ENCODE measurements at regions not wholly inside any gene's neighbourhood (a gene's known extent, or its start where the extent isn't known, plus 50 kb on each side); places are given as distances from the start of the nearest gene placed in this dataset.
"Not testable (repeated sequence)": the region's sequence is repeated elsewhere in the genome, so short reads cannot be mapped to it uniquely, and the experiment has no call there.

DNA sequence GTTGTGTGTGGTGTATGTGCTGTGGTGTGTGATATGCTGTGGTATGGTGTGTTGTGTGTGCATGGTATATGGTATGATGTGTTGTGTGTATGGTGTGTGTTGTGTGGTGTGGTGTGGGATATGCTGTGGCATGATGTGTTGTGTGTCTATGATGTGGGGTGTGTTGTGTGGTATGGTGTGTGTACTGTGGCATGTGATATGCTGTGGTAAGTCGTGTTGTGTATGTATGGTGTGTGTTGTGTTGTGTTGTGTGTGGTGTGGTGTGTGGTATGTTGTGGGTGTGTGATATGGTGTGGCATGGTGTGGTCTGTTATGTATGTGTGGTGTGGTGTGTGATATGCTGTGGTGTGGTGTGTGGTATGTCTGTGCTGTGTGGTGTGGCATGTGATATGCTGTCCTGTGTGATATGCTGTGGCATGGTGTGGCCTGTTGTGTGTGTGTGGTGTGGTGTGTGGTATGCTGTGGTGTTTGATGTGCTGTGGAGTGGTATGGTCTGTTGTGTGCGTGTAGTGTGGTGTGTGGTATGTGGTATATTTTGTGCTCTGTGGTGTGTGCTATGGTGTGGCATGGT lies 318.0 kb downstream of the PTPRU start:
- DNase-seq = no peak
- Mint-ChIP-seq H3K36me3 (ENCODE audit: insufficient read depth) (no peaks in the 10 kb centered on the region), H3K27ac (no peak overlapping the region), H3K27me3 (peaks cover 12 to 43% of the 10 kb centered on the region in 2 donors), H3K4me1 (ENCODE audit: low read depth in 2 of 2) (no peaks in the 10 kb centered on the region), H3K9me3 (no peaks in the 10 kb centered on the region), H3K4me3 (no peak overlapping the region)
- no peak for ATAC-seq (replicated peaks)

DNA sequence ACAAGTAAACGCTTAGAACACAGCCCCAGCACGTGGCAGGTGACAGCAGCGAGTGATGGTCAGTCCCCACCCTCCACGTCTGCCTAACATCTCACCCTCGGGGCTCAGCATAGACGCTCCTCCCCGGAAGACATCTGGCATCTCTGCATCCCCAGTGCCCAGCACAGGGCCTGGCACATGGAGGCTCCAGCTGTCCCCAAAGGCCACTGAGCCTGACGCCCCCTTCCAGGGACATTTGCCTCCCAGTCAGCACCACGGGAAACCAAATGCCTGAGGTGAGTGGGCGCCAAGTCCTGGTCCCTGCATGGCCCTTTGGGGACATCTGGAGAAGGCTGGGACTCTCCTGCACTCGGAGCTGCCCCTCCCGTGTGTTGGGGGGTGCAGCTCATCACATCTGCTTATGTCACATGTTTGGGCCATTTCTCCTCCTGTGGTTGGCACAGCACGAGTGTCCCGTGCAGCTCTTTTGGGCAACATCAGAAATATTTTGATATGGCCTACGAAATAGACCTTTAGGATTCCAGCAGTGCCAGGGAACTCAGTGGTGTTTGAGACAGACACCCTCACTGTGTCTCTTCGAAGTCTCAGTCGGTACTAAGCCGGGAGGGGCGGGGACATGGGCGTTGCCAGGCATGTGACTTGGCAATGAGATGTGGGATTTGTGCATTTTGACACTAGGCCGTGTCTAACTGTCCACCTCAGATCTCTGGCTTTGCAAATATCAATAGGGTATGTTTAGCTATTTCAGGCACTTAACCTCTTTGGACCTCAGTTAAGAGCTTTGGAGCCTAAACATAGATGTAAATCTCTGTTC lies 315.0 kb downstream of the PTPRU start:
- ATAC-seq (replicated peaks) (no peak), DNase-seq (no peak)
- Mint-ChIP-seq H3K4me1 (ENCODE audit: low read depth in 2 of 2) (no peaks in the 10 kb centered on the region), H3K36me3 (ENCODE audit: insufficient read depth) (no peaks in the 10 kb centered on the region), H3K9me3 (no peaks in the 10 kb centered on the region), H3K27ac (no peak overlapping the region), H3K4me3 (no peak overlapping the region), H3K27me3 (peaks cover 11 to 25% of the 10 kb centered on the region in 2 donors)

DNA sequence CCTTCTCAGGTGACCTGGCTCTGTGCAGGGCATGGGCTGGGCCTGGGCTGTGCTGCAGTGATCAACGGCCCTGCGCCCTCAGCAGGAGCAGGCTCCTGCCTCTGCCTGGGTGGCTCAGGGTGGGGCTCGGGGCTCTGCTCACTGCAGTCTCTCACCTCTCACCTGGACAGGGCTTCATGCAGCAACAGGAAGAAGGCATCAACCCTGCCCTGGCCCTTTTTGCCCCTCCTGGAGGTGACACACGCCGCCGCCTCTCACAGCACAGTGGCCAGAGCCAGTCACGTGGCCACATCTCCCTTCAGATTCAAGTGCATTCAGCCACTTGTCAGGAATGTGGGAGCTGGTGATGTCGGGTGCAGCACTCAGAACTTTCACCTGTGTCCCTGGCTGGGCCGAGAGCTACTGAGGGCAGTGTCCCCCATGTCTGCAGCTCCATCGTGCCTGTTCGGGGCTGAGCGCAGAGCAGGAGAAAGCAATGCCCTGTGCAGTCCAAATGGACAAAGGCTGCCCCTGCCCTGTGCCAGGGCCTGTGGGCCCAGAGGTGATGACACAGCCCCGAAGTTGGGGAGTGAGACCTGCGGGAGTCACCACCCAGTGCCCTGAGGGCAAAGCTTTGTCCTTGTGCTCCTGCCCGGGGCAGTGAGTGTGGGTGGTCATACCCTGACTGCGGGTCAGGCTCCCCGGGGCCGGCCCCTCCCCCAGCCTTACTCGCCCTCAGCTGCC lies 314.0 kb downstream of the PTPRU start:
- Mint-ChIP-seq H3K4me3 (no peak overlapping the region), H3K36me3 (ENCODE audit: insufficient read depth) (no peaks in the 10 kb centered on the region), H3K4me1 (ENCODE audit: low read depth in 2 of 2) (no peaks in the 10 kb centered on the region), H3K9me3 (no peaks in the 10 kb centered on the region), H3K27me3 (peaks cover 11 to 20% of the 10 kb centered on the region in 2 donors), H3K27ac (no peak overlapping the region)
- DNase-seq (no peak), ATAC-seq (replicated peaks) (no peak)

DNA sequence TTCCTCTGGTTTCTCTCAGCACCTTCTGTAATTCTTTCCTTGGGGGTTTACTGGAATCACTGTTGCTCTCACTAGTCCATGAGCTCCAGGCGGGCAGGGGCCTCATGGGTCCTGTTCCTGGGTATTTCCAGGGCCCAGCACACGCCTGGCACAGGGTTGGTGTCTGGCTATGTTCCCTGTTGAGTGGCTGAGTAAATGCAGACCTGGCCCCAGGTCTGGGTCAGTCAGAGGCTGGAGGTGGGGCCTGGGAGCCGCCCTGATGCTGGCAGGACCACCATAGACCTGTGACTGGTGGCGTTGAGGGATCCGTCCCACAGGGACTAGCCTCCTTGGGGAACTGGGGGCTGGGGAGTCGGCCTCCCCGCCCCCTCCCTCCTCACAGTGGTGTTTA lies 313.4 kb downstream of the PTPRU start:
- not testable (repeated sequence) for H3K4me1 Mint-ChIP-seq (ENCODE audit: low read depth in 2 of 2); ATAC-seq (replicated peaks); H3K27ac Mint-ChIP-seq; H3K4me3 Mint-ChIP-seq; H3K36me3 Mint-ChIP-seq (ENCODE audit: insufficient read depth); H3K9me3 Mint-ChIP-seq; DNase-seq
- H3K27me3 Mint-ChIP-seq = peaks cover 11 to 22% of the 10 kb centered on the region in 2 donors

DNA sequence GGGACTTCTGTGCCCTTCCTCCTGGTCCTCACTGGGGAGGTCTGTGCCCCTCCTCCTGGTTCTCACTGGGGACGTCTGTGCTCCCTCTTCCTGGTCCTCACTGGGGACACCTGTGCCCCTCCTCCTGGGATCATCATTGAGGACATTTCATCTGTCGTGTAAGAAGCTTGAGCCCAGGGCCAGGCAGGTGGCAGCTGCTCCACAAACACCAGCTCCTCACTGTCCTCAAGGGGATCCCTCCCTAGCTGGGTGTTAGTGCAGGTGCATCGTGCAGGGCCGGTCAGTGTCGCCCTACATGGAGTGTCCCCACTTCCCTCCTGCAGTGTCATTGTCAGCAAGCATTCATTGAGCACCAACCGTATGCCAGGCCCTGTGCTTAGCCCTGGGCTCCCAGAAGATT lies 312.7 kb downstream of the PTPRU start:
- DNase-seq = no peak
- no peaks in the 10 kb centered on the region for H3K36me3 Mint-ChIP-seq (ENCODE audit: insufficient read depth)
- no peak overlapping the region for H3K27ac Mint-ChIP-seq
- no peak for ATAC-seq (replicated peaks)
- no peak overlapping the region for H3K4me3 Mint-ChIP-seq
- H3K9me3 Mint-ChIP-seq = no peaks in the 10 kb centered on the region
- H3K27me3 Mint-ChIP-seq = peaks cover 11 to 29% of the 10 kb centered on the region in 2 donors
- no peaks in the 10 kb centered on the region for H3K4me1 Mint-ChIP-seq (ENCODE audit: low read depth in 2 of 2)

DNA sequence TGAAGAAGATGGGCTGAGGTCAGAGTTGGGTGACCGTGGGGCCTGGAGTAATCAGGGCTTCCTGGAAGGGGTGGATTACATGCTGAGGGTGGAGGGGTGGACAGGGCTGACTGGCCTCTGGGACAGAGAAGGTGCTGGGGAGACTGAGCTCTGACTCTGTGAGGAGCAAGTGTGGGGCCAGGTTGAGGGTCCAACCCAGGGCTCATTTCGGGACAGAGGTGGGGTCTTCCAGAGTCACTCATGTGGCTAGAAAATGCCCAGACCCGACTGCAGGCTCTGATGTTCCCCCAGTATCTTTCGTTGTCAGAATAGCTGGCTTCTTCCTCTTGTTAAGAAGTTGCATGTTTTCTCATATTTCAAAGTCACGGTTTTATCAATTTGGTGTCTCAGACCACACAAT lies 311.8 kb downstream of the PTPRU start:
- H3K27me3 Mint-ChIP-seq = peaks cover 11 to 38% of the 10 kb centered on the region in 2 donors
- no peaks in the 10 kb centered on the region for H3K36me3 Mint-ChIP-seq (ENCODE audit: insufficient read depth)
- H3K27ac Mint-ChIP-seq = no peak overlapping the region
- H3K4me1 Mint-ChIP-seq (ENCODE audit: low read depth in 2 of 2) = no peaks in the 10 kb centered on the region
- DNase-seq (no peak), ATAC-seq (replicated peaks) (no peak)
- H3K4me3 Mint-ChIP-seq = no peak overlapping the region
- H3K9me3 Mint-ChIP-seq = no peaks in the 10 kb centered on the region

DNA sequence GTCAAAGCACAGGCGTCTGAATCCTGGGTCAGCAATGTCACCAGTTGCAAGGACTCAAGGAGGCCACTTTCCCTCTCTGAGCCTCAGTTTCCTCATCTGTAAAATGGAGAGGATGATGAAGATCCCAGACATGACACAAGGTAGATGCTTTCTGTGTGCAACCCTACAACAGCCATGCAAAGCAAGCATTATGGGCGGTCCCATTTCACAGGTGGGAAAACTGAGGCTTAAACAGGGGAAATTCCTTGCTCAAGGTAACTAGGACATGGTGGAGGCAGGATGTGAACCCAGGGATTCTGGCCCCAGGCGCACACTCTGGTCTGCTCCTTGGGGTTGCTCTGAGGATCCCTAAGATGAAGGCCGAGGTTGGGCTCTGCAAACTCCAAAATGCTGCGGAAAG lies 311.0 kb downstream of the PTPRU start:
- no peak overlapping the region for H3K4me3 Mint-ChIP-seq
- no peak overlapping the region for H3K27ac Mint-ChIP-seq
- no peak for DNase-seq
- H3K27me3 Mint-ChIP-seq = peaks cover 11 to 45% of the 10 kb centered on the region in 2 donors
- H3K9me3 Mint-ChIP-seq = no peaks in the 10 kb centered on the region
- no peaks in the 10 kb centered on the region for H3K36me3 Mint-ChIP-seq (ENCODE audit: insufficient read depth)
- H3K4me1 Mint-ChIP-seq (ENCODE audit: low read depth in 2 of 2) = no peaks in the 10 kb centered on the region
- ATAC-seq (replicated peaks) = no peak

DNA sequence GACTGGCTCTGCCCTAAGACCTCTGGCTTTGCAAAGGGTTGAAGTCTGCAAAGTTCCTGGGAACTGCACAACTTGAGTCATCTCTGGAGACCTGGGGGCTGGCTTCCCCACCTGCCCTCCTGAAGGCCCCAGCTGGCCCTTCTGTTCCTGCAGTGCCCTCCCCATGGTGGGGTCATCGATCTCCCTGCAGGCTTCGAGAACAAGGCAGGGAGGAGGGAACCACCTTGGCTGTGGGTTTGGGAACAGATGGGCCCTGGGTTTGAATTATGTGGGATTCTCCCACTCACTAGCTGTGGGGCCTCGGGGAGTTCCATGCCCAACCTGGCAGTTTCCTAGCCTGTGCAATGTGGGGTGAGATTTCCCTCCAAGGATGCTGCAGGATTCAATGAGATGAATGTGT lies 310.2 kb downstream of the PTPRU start:
- no peak overlapping the region for H3K27ac Mint-ChIP-seq
- no peaks in the 10 kb centered on the region for H3K36me3 Mint-ChIP-seq (ENCODE audit: insufficient read depth)
- H3K4me3 Mint-ChIP-seq = no peak overlapping the region
- no peaks in the 10 kb centered on the region for H3K4me1 Mint-ChIP-seq (ENCODE audit: low read depth in 2 of 2)
- ATAC-seq (replicated peaks) (no peak), DNase-seq (no peak)
- peaks cover 11 to 50% of the 10 kb centered on the region in 2 donors for H3K27me3 Mint-ChIP-seq
- no peaks in the 10 kb centered on the region for H3K9me3 Mint-ChIP-seq

DNA sequence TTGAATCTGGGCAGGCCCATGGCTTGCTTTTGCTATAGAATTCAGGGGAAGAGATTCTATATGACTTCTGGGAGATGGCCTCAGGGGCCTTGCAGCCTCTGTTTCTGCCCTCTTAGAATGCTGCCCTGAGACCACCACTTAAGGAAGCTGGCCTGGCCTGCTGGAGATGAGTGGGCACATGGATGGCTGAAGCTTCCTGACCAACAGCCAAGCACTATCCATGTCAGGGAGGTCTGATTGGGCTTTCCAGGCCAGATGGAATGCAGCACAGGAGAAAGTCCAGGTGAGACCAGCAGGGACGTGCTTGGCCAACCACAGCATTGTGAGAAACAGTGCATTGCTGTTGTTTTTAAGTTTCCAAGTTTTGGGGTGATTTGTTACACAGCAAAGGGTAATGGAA lies 308.1 kb downstream of the PTPRU start:
- Mint-ChIP-seq H3K9me3 (no peaks in the 10 kb centered on the region), H3K27me3 (peaks cover 6 to 54% of the 10 kb centered on the region in 2 donors), H3K27ac (no peak overlapping the region), H3K4me1 (ENCODE audit: low read depth in 2 of 2) (no peaks in the 10 kb centered on the region), H3K4me3 (no peak overlapping the region), H3K36me3 (ENCODE audit: insufficient read depth) (no peaks in the 10 kb centered on the region)
- DNase-seq = no peak
- ATAC-seq (replicated peaks) = no peak

DNA sequence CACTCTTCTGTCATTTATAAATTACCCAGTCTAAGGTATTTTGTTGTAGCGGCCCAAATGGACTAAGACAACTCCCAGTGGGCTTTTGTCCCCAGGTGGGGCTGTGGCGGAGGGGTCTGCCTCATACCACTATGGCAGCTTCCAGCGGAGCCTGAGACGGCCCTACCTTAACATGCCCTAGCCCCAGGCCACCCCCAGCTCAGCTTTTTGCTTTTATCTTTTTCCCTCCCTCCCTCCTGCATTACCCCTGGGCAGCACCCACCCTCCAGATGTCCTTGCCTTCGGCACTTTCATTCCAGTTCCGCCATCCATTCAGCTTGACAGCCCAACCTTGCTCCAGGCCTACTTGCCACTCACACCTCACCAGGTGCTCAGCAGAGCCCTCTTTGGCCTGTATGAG lies 307.3 kb downstream of the PTPRU start:
- DNase-seq (no peak), ATAC-seq (replicated peaks) (no peak)
- H3K36me3 Mint-ChIP-seq (ENCODE audit: insufficient read depth) = no peaks in the 10 kb centered on the region
- peaks cover 4 to 52% of the 10 kb centered on the region in 2 donors for H3K27me3 Mint-ChIP-seq
- H3K27ac Mint-ChIP-seq = no peak overlapping the region
- H3K4me3 Mint-ChIP-seq = no peak overlapping the region
- no peaks in the 10 kb centered on the region for H3K4me1 Mint-ChIP-seq (ENCODE audit: low read depth in 2 of 2)
- no peaks in the 10 kb centered on the region for H3K9me3 Mint-ChIP-seq

DNA sequence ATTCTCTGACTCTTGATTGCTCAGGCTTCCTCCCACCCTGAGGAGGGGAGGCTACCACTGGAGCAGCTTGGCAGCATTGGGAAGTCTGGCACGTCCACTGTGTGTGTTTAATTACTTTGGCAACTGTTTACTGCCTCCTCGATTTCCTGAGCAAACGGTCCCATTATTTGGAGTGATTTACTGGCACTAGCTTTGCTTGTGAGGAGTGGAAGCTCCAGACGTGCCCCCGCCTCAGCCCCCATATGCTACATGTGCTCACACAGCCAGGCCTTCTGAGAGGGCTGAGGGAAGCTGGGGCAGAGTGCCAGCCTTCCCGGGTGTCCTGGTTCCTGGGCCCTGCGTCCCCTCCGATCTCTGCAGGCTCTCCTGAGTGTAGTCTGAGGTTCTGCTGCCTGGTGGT lies 306.2 kb downstream of the PTPRU start:
- no peak for ATAC-seq (replicated peaks)
- H3K4me3 Mint-ChIP-seq = no peak overlapping the region
- H3K27ac Mint-ChIP-seq = no peak overlapping the region

DNA sequence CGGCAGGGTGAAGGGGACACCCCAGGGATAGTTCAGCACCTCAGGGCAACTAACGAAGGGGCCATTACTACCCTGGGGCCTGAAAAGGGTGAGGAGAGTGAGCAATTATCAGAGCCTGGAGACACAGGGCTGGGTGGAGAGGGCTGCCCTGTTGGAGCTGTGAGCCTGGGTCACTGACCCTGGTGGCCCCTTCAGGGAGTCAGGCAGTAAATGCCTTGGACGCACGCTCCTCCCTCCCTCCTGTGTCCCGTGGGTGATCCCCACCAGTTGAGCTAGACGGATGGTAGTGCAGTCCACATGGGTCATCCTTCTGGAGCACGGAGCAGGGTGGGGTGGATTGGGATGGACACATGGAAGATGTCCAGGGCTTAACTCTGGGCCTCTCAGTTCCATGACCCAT lies 305.3 kb downstream of the PTPRU start:
- Mint-ChIP-seq H3K36me3 (ENCODE audit: insufficient read depth) (peaks cover 2% of the 10 kb centered on the region), H3K27me3 (peaks cover 5 to 59% of the 10 kb centered on the region in 2 donors), H3K4me3 (no peak overlapping the region), H3K27ac (no peak overlapping the region), H3K4me1 (ENCODE audit: low read depth in 2 of 2) (no peaks in the 10 kb centered on the region), H3K9me3 (no peaks in the 10 kb centered on the region)
- ATAC-seq (replicated peaks) (no peak), DNase-seq (no peak)

More for the DNA sequence above, 306.2 kb downstream of the PTPRU start:
- H3K36me3 Mint-ChIP-seq (ENCODE audit: insufficient read depth) = no peaks in the 10 kb centered on the region
- no peaks in the 10 kb centered on the region for H3K4me1 Mint-ChIP-seq (ENCODE audit: low read depth in 2 of 2)
- peaks cover 5 to 59% of the 10 kb centered on the region in 2 donors for H3K27me3 Mint-ChIP-seq
- no peaks in the 10 kb centered on the region for H3K9me3 Mint-ChIP-seq
- no peak for DNase-seq

DNA sequence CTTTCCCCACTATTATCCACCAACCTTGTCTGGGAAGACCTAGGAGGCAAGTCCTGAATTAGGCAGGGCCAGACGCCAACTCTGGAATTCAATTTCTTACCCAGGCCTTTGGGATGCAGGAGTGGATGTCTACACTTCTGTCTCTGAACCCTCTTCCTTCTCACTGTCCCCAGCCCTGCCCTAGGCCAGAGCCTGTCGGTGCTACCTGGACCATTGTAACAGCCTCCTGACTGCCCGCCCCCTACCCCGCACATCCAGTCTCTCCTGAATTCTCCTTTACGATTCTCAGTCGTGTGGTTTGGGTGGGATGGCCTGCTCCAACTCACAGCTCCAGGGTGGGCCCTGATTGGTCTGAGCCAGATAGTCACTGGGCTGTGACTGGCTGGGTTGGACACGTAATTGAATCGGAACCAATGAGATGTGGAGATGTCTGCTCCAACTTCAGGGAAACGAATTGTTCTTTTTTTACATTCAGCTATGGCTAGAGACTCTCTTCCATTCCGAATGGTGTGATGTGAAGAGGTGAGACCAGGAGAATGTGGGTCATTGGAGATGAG lies 304.6 kb downstream of the PTPRU start:
- no peaks in the 10 kb centered on the region for H3K4me1 Mint-ChIP-seq (ENCODE audit: low read depth in 2 of 2)
- no peak overlapping the region for H3K27ac Mint-ChIP-seq
- peaks cover 5 to 59% of the 10 kb centered on the region in 2 donors for H3K27me3 Mint-ChIP-seq
- no peak overlapping the region for H3K4me3 Mint-ChIP-seq
- no peaks in the 10 kb centered on the region for H3K9me3 Mint-ChIP-seq
- ATAC-seq (replicated peaks) (no peak), DNase-seq (no peak)
- H3K36me3 Mint-ChIP-seq (ENCODE audit: insufficient read depth) = peaks cover 2% of the 10 kb centered on the region
